ENCODE measurements at regions not wholly inside any gene's neighbourhood (a gene's known extent, or its start where the extent isn't known, plus 50 kb on each side); places are given as distances from the start of the nearest gene placed in this dataset.
A peak's percentile ranks its signal among the peaks of the same experiment; 100 is the strongest.

GRCh38 chr13:89925107-89925506 is 1422.4 kb upstream of the MIR17HG start:
- ChIA-PET CTCF (ENCODE audit: low intra/inter-chr PET ratio) (no interaction called here), POLR2A (interaction anchor here (1.4 kb wide), 1 partner anchor 10 kb away, joined by 3 read pairs; no protein-coding TSS in a partner anchor)
- Histone ChIP-seq H2AFZ (ENCODE audit: low read depth, low read length) (no peak overlapping the region), H3K27ac (ENCODE audit: extremely low read depth, low read depth, low read length) (no peak overlapping the region), H3K4me1 (replicated peaks in 1 of 2; ENCODE audit: control insufficient read depth in 2 of 2, insufficient read depth in 2 of 2, low read length in 2 of 2) (no peaks in the 10 kb centered on the region), H3K9ac (ENCODE audit: insufficient read depth in 1 of 2, low read depth in 2 of 2, low read length in 2 of 2) (no peak overlapping the region), H3K4me2 (ENCODE audit: insufficient read depth, low read length) (no peak overlapping the region), H3K9me1 (ENCODE audit: control insufficient read depth, insufficient read depth, low read length) (no peaks in the 10 kb centered on the region), H3K9me3 (replicated peaks; ENCODE audit: control insufficient read depth, insufficient read depth, low read depth, low read length) (no peaks in the 10 kb centered on the region; the same call in 1 of the 2 replicates), H4K20me1 (replicated peaks; ENCODE audit: control insufficient read depth, insufficient read depth, low read length) (no peaks in the 10 kb centered on the region), H3K27me3 (ENCODE audit: control insufficient read depth in 2 of 2, insufficient read depth in 2 of 2, low read length in 2 of 2) (no peaks in the 10 kb centered on the region), H3K36me3 (ENCODE audit: control insufficient read depth, insufficient read depth, low read length) (no peaks in the 10 kb centered on the region), H3K79me2 (ENCODE audit: control insufficient read depth, insufficient read depth, low read length) (no peaks in the 10 kb centered on the region), H3K4me3 (no peak overlapping the region)
- BruUV-seq (replicated peaks), result no TSS peak
- in situ Hi-C loops (cut with MboI), result no loop called here
- peak; percentile 33; the same call in 1 of the 3 replicates for ATAC-seq
- FAIRE-seq, result no peak
- 2% methylated on average over 2 of the region's 2 CpGs for WGBS (ENCODE audit: insufficient coverage, low coverage, missing lambda C conversion rate)
- intact Hi-C loops (cut with micrococcal nuclease), result no loop called here
- peak in 2 of 4 experiments; percentile 30 to 41 for DNase-seq (ENCODE audit: extremely low read depth in 1 of 4, low spot score in 3 of 4)
- TF ChIP-seq XRCC4 (IDR thresholded peaks at IDR 0.05; ENCODE audit: extremely low read depth, insufficient read depth, insufficient read length) (no peak), RAD21 (CRISPR knock-in tag; conservative IDR thresholded peaks at IDR 0.05 in 1 of 2, IDR thresholded peaks at IDR 0.05 in 1 of 2) (peak; percentile 66), REST (IDR thresholded peaks at IDR 0.05; ENCODE audit: borderline replicate concordance) (peak; percentile 21; the same call in 1 of the 2 replicates), REST (CRISPR knock-in tag; IDR thresholded peaks at IDR 0.05; ENCODE audit: low read depth) (no peak), ZNF717 (CRISPR knock-in tag; IDR thresholded peaks at IDR 0.05) (no peak), FOXJ2 (tag; IDR thresholded peaks at IDR 0.05) (no peak), PPARD (CRISPR knock-in tag; IDR thresholded peaks at IDR 0.05) (no peak), STAG1 (CRISPR knock-in tag; IDR thresholded peaks at IDR 0.05; ENCODE audit: borderline replicate concordance) (peak; percentile 53; the same call in 1 of the 2 replicates), DEAF1 (CRISPR knock-in tag; IDR thresholded peaks at IDR 0.05) (peak; percentile 36; the same call in 1 of the 2 replicates), SMC3 (conservative IDR thresholded peaks at IDR 0.05; ENCODE audit: insufficient read depth, low read depth, low read length) (0 out of 2 replicates have a peak, but pooled peaks have one; percentile 8), CTCF (IDR thresholded peaks at IDR 0.05 in 2 of 3, conservative IDR thresholded peaks at IDR 0.05 in 1 of 3; ENCODE audit: insufficient read depth in 2 of 3, low read depth in 1 of 3, low read length in 3 of 3) (peak in 2 of 3 experiments; percentile 50; a peak in 4 of 6 replicates)

Measured in K562 (cell line).